ENCODE measurements at regions not wholly inside any gene's neighbourhood (a gene's known extent, or its start where the extent isn't known, plus 50 kb on each side); places are given as distances from the start of the nearest gene placed in this dataset.
A peak's percentile ranks its signal among the peaks of the same experiment; 100 is the strongest.

DNA sequence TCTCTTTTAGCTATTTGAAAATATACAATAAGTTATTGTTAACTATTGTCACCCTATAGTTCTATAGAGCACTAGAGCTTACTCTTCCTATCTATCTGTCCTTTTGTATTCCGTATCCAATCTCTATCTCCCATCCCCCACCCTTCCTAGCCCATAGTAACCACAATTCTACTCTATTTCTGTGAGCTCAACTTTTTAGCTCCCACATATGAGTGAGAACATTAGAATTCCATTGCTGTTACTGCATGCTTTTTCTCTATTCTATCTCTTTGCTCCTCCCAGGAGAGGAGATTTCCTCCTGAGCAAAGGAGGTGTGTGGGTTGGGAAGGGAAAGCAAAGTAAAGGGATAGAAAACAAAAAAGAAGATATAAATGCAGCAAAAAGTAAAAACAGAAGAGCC lies 105.6 kb upstream of the SLC4A7 start (continued):
- TF ChIP-seq, protein P1, sequence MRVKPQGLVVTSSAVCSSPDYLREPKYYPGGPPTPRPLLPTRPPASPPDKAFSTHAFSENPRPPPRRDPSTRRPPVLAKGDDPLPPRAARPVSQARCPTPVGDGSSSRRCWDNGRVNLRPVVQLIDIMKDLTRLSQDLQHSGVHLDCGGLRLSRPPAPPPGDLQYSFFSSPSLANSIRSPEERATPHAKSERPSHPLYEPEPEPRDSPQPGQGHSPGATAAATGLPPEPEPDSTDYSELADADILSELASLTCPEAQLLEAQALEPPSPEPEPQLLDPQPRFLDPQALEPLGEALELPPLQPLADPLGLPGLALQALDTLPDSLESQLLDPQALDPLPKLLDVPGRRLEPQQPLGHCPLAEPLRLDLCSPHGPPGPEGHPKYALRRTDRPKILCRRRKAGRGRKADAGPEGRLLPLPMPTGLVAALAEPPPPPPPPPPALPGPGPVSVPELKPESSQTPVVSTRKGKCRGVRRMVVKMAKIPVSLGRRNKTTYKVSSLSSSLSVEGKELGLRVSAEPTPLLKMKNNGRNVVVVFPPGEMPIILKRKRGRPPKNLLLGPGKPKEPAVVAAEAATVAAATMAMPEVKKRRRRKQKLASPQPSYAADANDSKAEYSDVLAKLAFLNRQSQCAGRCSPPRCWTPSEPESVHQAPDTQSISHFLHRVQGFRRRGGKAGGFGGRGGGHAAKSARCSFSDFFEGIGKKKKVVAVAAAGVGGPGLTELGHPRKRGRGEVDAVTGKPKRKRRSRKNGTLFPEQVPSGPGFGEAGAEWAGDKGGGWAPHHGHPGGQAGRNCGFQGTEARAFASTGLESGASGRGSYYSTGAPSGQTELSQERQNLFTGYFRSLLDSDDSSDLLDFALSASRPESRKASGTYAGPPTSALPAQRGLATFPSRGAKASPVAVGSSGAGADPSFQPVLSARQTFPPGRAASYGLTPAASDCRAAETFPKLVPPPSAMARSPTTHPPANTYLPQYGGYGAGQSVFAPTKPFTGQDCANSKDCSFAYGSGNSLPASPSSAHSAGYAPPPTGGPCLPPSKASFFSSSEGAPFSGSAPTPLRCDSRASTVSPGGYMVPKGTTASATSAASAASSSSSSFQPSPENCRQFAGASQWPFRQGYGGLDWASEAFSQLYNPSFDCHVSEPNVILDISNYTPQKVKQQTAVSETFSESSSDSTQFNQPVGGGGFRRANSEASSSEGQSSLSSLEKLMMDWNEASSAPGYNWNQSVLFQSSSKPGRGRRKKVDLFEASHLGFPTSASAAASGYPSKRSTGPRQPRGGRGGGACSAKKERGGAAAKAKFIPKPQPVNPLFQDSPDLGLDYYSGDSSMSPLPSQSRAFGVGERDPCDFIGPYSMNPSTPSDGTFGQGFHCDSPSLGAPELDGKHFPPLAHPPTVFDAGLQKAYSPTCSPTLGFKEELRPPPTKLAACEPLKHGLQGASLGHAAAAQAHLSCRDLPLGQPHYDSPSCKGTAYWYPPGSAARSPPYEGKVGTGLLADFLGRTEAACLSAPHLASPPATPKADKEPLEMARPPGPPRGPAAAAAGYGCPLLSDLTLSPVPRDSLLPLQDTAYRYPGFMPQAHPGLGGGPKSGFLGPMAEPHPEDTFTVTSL (CRISPR knock-in tag; IDR thresholded peaks at IDR 0.05; ENCODE audit: borderline replicate concordance) = no peak
- TF ChIP-seq, protein P2, sequence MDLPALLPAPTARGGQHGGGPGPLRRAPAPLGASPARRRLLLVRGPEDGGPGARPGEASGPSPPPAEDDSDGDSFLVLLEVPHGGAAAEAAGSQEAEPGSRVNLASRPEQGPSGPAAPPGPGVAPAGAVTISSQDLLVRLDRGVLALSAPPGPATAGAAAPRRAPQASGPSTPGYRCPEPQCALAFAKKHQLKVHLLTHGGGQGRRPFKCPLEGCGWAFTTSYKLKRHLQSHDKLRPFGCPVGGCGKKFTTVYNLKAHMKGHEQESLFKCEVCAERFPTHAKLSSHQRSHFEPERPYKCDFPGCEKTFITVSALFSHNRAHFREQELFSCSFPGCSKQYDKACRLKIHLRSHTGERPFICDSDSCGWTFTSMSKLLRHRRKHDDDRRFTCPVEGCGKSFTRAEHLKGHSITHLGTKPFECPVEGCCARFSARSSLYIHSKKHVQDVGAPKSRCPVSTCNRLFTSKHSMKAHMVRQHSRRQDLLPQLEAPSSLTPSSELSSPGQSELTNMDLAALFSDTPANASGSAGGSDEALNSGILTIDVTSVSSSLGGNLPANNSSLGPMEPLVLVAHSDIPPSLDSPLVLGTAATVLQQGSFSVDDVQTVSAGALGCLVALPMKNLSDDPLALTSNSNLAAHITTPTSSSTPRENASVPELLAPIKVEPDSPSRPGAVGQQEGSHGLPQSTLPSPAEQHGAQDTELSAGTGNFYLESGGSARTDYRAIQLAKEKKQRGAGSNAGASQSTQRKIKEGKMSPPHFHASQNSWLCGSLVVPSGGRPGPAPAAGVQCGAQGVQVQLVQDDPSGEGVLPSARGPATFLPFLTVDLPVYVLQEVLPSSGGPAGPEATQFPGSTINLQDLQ (CRISPR knock-in tag; IDR thresholded peaks at IDR 0.05) = no peak
- TF ChIP-seq SIX4 (CRISPR knock-in tag; IDR thresholded peaks at IDR 0.05) = no peak

DNA sequence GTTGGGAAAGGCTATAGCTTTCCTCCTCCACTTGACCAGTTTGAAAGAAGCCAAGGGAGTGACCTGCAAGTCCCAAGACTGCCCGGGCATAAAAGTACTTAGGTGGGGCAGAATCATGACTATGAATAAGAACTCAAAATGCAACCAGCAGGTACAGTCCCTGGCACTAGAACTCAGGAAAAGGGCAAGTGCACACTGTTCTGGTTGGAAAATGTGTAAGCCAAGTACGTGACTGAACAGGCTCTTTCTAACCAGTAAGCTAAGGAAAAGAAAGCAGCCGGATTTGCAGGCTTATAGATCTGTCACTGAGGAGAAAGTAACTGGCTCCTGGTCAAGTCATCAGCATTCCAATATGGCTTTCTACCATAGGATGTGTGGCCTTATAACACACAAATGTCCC lies 101.2 kb upstream of the SLC4A7 start:
- peak; percentile 54 for ATAC-seq
- intact Hi-C loops (cut with micrococcal nuclease; ENCODE audit: unreplicated experiment) (no loop called here), in situ Hi-C loops (cut with HindIII; ENCODE audit: extremely low pct_ligation_motif_present, low pct_unique_long_range_greater_than_20kb) (no loop called here)
- peak overlapping the region; percentile 54 for H3K4me2 ChIP-seq (ENCODE audit: low read depth, low read length)
- H3K9me3 ChIP-seq (ENCODE audit: low read length) = no peaks in the 10 kb centered on the region
- H3K27me3 ChIP-seq (ENCODE audit: control insufficient read depth in 1 of 2, insufficient read depth in 2 of 2, low read length in 2 of 2) = no peaks in the 10 kb centered on the region
- TF ChIP-seq ZSCAN21 (CRISPR knock-in tag; IDR thresholded peaks at IDR 0.05; ENCODE audit: borderline replicate concordance) = no peak
- no peak for TF ChIP-seq HNRNPH1 (optimal IDR thresholded peaks at IDR 0.05; ENCODE audit: low read depth, low read length)
- no peak for TF ChIP-seq ZMYM4 (CRISPR knock-in tag; IDR thresholded peaks at IDR 0.05)
- no peak for TF ChIP-seq ARNTL (CRISPR knock-in tag; IDR thresholded peaks at IDR 0.05)
- TF ChIP-seq ATF1 (CRISPR knock-in tag; IDR thresholded peaks at IDR 0.05) = no peak
- TF ChIP-seq ZNF629 (CRISPR knock-in tag; conservative IDR thresholded peaks at IDR 0.05) = no peak
- no peak for TF ChIP-seq ZNF792 (CRISPR knock-in tag; IDR thresholded peaks at IDR 0.05)
- no peak for TF ChIP-seq ZNF709 (CRISPR knock-in tag; IDR thresholded peaks at IDR 0.05)
- no peak for TF ChIP-seq SNAI1 (CRISPR knock-in tag; IDR thresholded peaks at IDR 0.05; ENCODE audit: borderline replicate concordance)
- TF ChIP-seq KDM5B (CRISPR knock-in tag; IDR thresholded peaks at IDR 0.05; ENCODE audit: borderline replicate concordance) = no peak
- no peak for TF ChIP-seq TEAD3 (CRISPR knock-in tag; optimal IDR thresholded peaks at IDR 0.05; ENCODE audit: borderline replicate concordance)
- TF ChIP-seq CCDC6 (CRISPR knock-in tag; IDR thresholded peaks at IDR 0.05) = no peak
- TF ChIP-seq FOSL2 (CRISPR knock-in tag; IDR thresholded peaks at IDR 0.05) = no peak
- H4K20me1 ChIP-seq (ENCODE audit: insufficient read depth, low read length) = no peaks in the 10 kb centered on the region
- BruUV-seq (replicated peaks) = no TSS peak
- 36% methylated on average over 3 of the region's 3 CpGs for WGBS (ENCODE audit: low lambda C conversion rate)
- ChIA-PET CTCF (ENCODE audit: low intra/inter-chr PET ratio, low total read pairs) (no interaction called here), POLR2A (no interaction called here)
- H3K4me1 ChIP-seq (ENCODE audit: insufficient read depth, low read length) = peaks cover 46% of the 10 kb centered on the region
- H3K27ac ChIP-seq (ENCODE audit: extremely low read length, insufficient read depth, low read length) = no peak overlapping the region
- H3K9ac ChIP-seq (ENCODE audit: insufficient read depth, low read depth, low read length) = no peak overlapping the region
- H3K4me3 ChIP-seq (replicated peaks in 1 of 3; ENCODE audit: insufficient read depth in 1 of 3, low read depth in 2 of 3, low read length in 3 of 3) = peak overlapping the region in 1 of 3 experiments; percentile 13; a peak in 2 of 6 replicates
- H2AFZ ChIP-seq (ENCODE audit: low read length) = no peak overlapping the region
- no peaks in the 10 kb centered on the region for H3K36me3 ChIP-seq (replicated peaks in 1 of 2; ENCODE audit: control insufficient read depth in 1 of 2, insufficient read depth in 2 of 2, low read length in 2 of 2)
- DNase-seq (ENCODE audit: low spot score) = no peak
- H3K79me2 ChIP-seq (ENCODE audit: insufficient read depth, low read length) = no peaks in the 10 kb centered on the region
- FAIRE-seq = no peak
